ENCODE measurements at regions not wholly inside any gene's neighbourhood (a gene's known extent, or its start where the extent isn't known, plus 50 kb on each side); places are given as distances from the start of the nearest gene placed in this dataset.

DNA sequence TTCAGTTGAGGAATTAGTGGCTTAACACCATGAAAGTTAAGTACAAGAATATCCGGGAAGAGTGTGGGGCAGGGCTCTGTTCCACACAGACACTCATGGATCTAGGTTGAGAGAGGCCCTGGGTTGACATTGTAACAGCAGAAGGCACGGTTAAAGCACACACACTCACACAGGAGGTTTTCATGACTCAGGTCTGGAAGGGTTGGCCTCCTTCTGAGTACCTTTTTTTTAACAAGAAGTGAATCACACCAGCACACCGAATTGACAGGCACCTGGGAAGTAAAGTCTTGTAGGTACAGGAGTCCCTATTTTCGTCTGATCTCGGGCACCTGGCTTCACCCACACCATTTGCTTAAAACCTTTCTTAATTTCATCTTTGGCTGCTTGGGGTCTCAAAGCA is 509.4 kb upstream of the ADARB2 start:
- Histone ChIP-seq H3K4me2 (ENCODE audit: low read depth, low read length, poor library complexity, severe bottlenecking) (no peak overlapping the region), H3K9ac (ENCODE audit: low read length) (no peak overlapping the region), H3K27ac (ENCODE audit: low read depth, low read length) (no peak overlapping the region), H3K36me3 (ENCODE audit: low read length) (no peaks in the 10 kb centered on the region), H2AFZ (ENCODE audit: low read depth, low read length, severe bottlenecking) (no peak overlapping the region), H3F3A (ENCODE audit: insufficient read depth) (no peaks in the 10 kb centered on the region), H4K20me1 (ENCODE audit: low read depth, low read length) (no peaks in the 10 kb centered on the region), H3K9me2 (replicated peaks; ENCODE audit: insufficient read depth, low read length) (no peaks in the 10 kb centered on the region), H3K79me2 (ENCODE audit: insufficient read depth, low read length) (no peaks in the 10 kb centered on the region), H3K27me3 (ENCODE audit: low read length) (no peaks in the 10 kb centered on the region), H3K4me3 (ENCODE audit: insufficient read depth, low read length, poor library complexity, severe bottlenecking) (no peak overlapping the region), H3K9me3 (ENCODE audit: insufficient read depth, low read length) (no peaks in the 10 kb centered on the region)
- TF ChIP-seq, protein P1, sequence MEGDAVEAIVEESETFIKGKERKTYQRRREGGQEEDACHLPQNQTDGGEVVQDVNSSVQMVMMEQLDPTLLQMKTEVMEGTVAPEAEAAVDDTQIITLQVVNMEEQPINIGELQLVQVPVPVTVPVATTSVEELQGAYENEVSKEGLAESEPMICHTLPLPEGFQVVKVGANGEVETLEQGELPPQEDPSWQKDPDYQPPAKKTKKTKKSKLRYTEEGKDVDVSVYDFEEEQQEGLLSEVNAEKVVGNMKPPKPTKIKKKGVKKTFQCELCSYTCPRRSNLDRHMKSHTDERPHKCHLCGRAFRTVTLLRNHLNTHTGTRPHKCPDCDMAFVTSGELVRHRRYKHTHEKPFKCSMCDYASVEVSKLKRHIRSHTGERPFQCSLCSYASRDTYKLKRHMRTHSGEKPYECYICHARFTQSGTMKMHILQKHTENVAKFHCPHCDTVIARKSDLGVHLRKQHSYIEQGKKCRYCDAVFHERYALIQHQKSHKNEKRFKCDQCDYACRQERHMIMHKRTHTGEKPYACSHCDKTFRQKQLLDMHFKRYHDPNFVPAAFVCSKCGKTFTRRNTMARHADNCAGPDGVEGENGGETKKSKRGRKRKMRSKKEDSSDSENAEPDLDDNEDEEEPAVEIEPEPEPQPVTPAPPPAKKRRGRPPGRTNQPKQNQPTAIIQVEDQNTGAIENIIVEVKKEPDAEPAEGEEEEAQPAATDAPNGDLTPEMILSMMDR (IDR thresholded peaks at IDR 0.05; ENCODE audit: insufficient read depth, low read length, poor library complexity, severe bottlenecking): no peak
- TF ChIP-seq EZH2phosphoT487 (conservative IDR thresholded peaks at IDR 0.05; ENCODE audit: low read length): no peak

GRCh38 chr10:2245580-2245979 is 508.3 kb upstream of the ADARB2 start:
- H3K27ac ChIP-seq (ENCODE audit: low read depth, low read length): no peak overlapping the region
- H3K9me2 ChIP-seq (replicated peaks; ENCODE audit: insufficient read depth, low read length): no peaks in the 10 kb centered on the region
- H4K20me1 ChIP-seq (ENCODE audit: low read depth, low read length): no peaks in the 10 kb centered on the region
- H3K9ac ChIP-seq (ENCODE audit: low read length): no peak overlapping the region
- H3K27me3 ChIP-seq (ENCODE audit: low read length): no peaks in the 10 kb centered on the region
- no peaks in the 10 kb centered on the region for H3K36me3 ChIP-seq (ENCODE audit: low read length)
- no peaks in the 10 kb centered on the region for H3F3A ChIP-seq (ENCODE audit: insufficient read depth)
- H2AFZ ChIP-seq (ENCODE audit: low read depth, low read length, severe bottlenecking): no peak overlapping the region
- TF ChIP-seq EZH2phosphoT487 (conservative IDR thresholded peaks at IDR 0.05; ENCODE audit: low read length): no peak
- TF ChIP-seq, protein P1 (IDR thresholded peaks at IDR 0.05; ENCODE audit: insufficient read depth, low read length, poor library complexity, severe bottlenecking): no peak
- H3K9me3 ChIP-seq (ENCODE audit: insufficient read depth, low read length): no peaks in the 10 kb centered on the region
- H3K4me2 ChIP-seq (ENCODE audit: low read depth, low read length, poor library complexity, severe bottlenecking): no peak overlapping the region
- no peak overlapping the region for H3K4me3 ChIP-seq (ENCODE audit: insufficient read depth, low read length, poor library complexity, severe bottlenecking)
- no peaks in the 10 kb centered on the region for H3K79me2 ChIP-seq (ENCODE audit: insufficient read depth, low read length)

DNA sequence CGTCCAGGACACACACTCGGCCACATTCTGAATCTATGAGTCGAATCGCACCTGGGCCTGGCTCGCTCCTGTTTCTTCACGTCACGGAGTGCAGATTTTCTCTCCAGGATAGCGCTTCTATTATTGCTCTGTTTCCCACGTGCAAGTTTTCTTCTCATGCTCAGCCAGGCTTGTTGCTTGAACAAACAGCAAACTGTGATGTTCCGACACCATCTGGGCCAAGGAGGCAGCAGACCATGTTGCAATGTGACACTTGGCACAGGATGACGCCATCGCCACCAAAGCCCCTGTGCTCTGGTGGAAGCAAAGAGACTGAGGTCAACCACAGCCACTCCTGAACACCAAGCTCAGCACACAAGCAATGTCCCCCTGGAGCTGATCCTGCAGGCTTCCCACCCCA is 507.1 kb upstream of the ADARB2 start:
- no peaks in the 10 kb centered on the region for H3F3A ChIP-seq (ENCODE audit: insufficient read depth)
- no peaks in the 10 kb centered on the region for H3K9me2 ChIP-seq (replicated peaks; ENCODE audit: insufficient read depth, low read length)
- H3K27ac ChIP-seq (ENCODE audit: low read depth, low read length): no peak overlapping the region
- H3K9ac ChIP-seq (ENCODE audit: low read length): no peak overlapping the region
- no peaks in the 10 kb centered on the region for H3K79me2 ChIP-seq (ENCODE audit: insufficient read depth, low read length)
- H2AFZ ChIP-seq (ENCODE audit: low read depth, low read length, severe bottlenecking): no peak overlapping the region
- no peaks in the 10 kb centered on the region for H3K36me3 ChIP-seq (ENCODE audit: low read length)
- TF ChIP-seq, protein P1 (IDR thresholded peaks at IDR 0.05; ENCODE audit: insufficient read depth, low read length, poor library complexity, severe bottlenecking): no peak
- no peak for TF ChIP-seq EZH2phosphoT487 (conservative IDR thresholded peaks at IDR 0.05; ENCODE audit: low read length)
- H3K9me3 ChIP-seq (ENCODE audit: insufficient read depth, low read length): no peaks in the 10 kb centered on the region
- no peaks in the 10 kb centered on the region for H3K27me3 ChIP-seq (ENCODE audit: low read length)
- H3K4me3 ChIP-seq (ENCODE audit: insufficient read depth, low read length, poor library complexity, severe bottlenecking): no peak overlapping the region
- H4K20me1 ChIP-seq (ENCODE audit: low read depth, low read length): no peaks in the 10 kb centered on the region
- H3K4me2 ChIP-seq (ENCODE audit: low read depth, low read length, poor library complexity, severe bottlenecking): no peak overlapping the region

Measured in SU-DHL-6 (cell line).